Nephron (organoid): ENCODE measurements at regions not wholly inside any gene's neighbourhood (a gene's known extent, or its start where the extent isn't known, plus 50 kb on each side); places are given as distances from the start of the nearest gene placed in this dataset.

Source experiments
- H3K27ac Mint-ChIP-seq, 3 experiments: 2 replicates each; pipeline ENCODE4 v1.8.0; 2020; ENCODE audit warnings: mixed read lengths in 3 of 3, mild to moderate bottlenecking in 2 of 3, moderate library complexity in 1 of 3
- H3K27me3 Mint-ChIP-seq: 2 replicates; pipeline ENCODE4 v1.8.0; 2021; ENCODE audit warnings: low read depth, mild to moderate bottlenecking, moderate library complexity, mixed read lengths
- H3K36me3 Mint-ChIP-seq: 2 replicates; pipeline ENCODE4 v1.8.0; 2020; ENCODE audit warnings: low read depth, mixed read lengths
- H3K4me1 Mint-ChIP-seq: 2 replicates; pipeline ENCODE4 v1.8.0; 2020; ENCODE audit warnings: mixed read lengths
- H3K4me3 Mint-ChIP-seq, 3 experiments: 2 replicates each; pipeline ENCODE4 v1.8.0; 2020; ENCODE audit warnings: mild to moderate bottlenecking in 3 of 3, mixed read lengths in 3 of 3, moderate library complexity in 2 of 3
- H3K9me3 Mint-ChIP-seq: 2 replicates; pipeline ENCODE4 v1.8.0; 2020; ENCODE audit warnings: mixed read lengths
- TF ChIP-seq, protein P1 (sequence below), 3 experiments: fragments of 200-600 bp; sonication (generic); IDR thresholded peaks; one replicate each; pipeline ENCODE4 v1.5.0; 2021; ENCODE audit warnings: antibody characterized with exemption in 3 of 3; ENCODE audit not compliant: unreplicated experiment in 3 of 3

DNA sequence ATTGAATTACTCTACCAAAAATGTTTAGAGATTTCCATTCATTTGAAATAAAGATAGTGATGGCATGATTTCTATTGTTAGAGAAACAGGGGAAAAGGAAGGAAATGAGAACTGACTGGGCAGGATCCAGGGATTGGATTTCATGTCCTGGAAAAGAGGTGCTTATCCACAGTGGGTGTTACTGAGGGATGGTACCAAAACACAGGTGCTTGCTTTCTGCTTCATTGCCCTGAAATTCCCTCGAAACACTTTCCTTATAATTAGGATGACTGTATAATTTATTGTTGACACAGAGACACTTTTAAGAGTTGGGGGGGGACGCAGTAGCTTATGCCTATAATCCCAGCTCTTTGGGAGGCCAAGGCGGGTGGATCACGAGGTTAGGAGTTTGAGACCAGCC lies 185.0 kb upstream of the KCNK2 start:
- no peaks in the 10 kb centered on the region for H3K36me3 Mint-ChIP-seq
- no peak overlapping the region for H3K4me3 Mint-ChIP-seq
- peaks cover 4% of the 10 kb centered on the region for H3K9me3 Mint-ChIP-seq
- TF ChIP-seq, protein P1, sequence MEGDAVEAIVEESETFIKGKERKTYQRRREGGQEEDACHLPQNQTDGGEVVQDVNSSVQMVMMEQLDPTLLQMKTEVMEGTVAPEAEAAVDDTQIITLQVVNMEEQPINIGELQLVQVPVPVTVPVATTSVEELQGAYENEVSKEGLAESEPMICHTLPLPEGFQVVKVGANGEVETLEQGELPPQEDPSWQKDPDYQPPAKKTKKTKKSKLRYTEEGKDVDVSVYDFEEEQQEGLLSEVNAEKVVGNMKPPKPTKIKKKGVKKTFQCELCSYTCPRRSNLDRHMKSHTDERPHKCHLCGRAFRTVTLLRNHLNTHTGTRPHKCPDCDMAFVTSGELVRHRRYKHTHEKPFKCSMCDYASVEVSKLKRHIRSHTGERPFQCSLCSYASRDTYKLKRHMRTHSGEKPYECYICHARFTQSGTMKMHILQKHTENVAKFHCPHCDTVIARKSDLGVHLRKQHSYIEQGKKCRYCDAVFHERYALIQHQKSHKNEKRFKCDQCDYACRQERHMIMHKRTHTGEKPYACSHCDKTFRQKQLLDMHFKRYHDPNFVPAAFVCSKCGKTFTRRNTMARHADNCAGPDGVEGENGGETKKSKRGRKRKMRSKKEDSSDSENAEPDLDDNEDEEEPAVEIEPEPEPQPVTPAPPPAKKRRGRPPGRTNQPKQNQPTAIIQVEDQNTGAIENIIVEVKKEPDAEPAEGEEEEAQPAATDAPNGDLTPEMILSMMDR (IDR thresholded peaks at IDR 0.05; ENCODE audit: unreplicated experiment in 3 of 3): no peak
- H3K27me3 Mint-ChIP-seq: no peaks in the 10 kb centered on the region
- no peaks in the 10 kb centered on the region for H3K4me1 Mint-ChIP-seq
- no peak overlapping the region for H3K27ac Mint-ChIP-seq

DNA sequence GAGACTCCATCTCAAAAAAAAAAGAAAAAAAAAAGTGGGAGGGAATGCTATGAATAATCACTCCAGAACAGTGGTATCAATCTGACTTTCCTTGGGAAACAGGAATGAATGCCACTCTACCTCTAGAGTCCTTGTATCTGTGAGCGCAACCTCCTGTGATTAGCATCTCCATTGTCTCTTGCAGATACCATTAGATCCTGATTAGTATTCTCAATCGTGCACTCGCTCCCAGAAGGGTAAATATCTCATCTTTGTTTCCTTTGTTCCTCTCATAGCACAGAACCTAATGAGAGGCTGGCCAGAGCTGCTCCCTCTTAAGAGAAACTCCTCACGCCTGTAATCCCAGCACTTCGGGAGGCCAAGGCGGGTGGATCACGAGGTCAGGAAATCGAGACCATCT lies 184.4 kb upstream of the KCNK2 start:
- TF ChIP-seq, protein P1 (IDR thresholded peaks at IDR 0.05; ENCODE audit: unreplicated experiment in 3 of 3): no peak
- Mint-ChIP-seq H3K9me3 (no peaks in the 10 kb centered on the region), H3K4me1 (no peaks in the 10 kb centered on the region), H3K27ac (no peak overlapping the region), H3K4me3 (no peak overlapping the region), H3K36me3 (no peaks in the 10 kb centered on the region), H3K27me3 (no peaks in the 10 kb centered on the region)

DNA sequence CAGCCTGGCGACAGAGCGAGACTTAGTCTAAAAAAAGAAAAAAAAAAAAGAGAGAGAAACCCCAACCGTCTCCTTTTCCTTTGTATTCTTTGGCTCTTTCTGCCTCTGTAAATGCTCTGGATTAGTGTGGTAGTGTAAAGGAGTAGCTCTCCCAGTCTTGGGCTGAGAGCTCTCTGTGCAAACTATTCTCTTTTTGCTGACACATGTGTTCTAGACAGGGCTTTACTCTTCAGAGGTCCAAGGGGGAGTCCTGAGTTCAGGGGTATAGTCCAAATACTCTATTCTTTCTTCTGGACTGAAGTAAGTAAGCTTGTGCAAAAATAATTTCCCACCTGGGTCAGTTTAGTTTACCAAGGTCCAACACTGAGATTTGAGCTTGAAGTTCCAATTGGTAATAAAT lies 183.8 kb upstream of the KCNK2 start:
- TF ChIP-seq, protein P1 (IDR thresholded peaks at IDR 0.05; ENCODE audit: unreplicated experiment in 3 of 3): no peak
- H3K4me3 Mint-ChIP-seq: no peak overlapping the region
- H3K9me3 Mint-ChIP-seq: no peaks in the 10 kb centered on the region
- H3K27me3 Mint-ChIP-seq: no peaks in the 10 kb centered on the region
- H3K4me1 Mint-ChIP-seq: no peaks in the 10 kb centered on the region
- no peak overlapping the region for H3K27ac Mint-ChIP-seq
- no peaks in the 10 kb centered on the region for H3K36me3 Mint-ChIP-seq

DNA sequence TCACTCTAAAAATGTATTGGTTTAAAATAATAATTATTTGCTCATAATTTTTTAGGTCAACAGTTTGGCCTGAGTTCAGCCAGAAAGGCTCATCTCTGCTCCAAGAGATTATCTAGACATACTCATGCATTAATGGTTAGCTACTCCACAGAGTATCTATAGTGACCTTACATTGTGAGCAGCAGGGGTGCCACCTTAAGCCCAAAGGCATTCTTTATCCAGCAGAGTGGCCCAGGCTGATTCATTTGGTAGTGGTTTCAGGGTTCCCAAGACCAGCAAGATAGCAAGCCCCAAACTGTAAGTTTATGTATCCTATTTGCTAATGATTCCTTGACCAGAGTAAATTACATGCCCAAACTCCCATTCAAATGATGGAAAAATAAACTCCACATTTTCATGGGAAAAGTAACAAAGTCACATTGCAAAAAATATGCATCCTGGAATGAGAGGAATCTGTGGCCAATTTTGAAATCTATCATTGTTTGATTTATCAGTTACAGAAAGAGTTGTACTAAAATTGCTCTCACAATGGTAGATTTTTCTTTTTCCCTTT lies 182.6 kb upstream of the KCNK2 start:
- no peak overlapping the region for H3K27ac Mint-ChIP-seq
- TF ChIP-seq, protein P1 (IDR thresholded peaks at IDR 0.05; ENCODE audit: unreplicated experiment in 3 of 3): no peak
- no peaks in the 10 kb centered on the region for H3K36me3 Mint-ChIP-seq
- no peak overlapping the region for H3K4me3 Mint-ChIP-seq
- H3K9me3 Mint-ChIP-seq: no peaks in the 10 kb centered on the region
- no peaks in the 10 kb centered on the region for H3K4me1 Mint-ChIP-seq
- no peaks in the 10 kb centered on the region for H3K27me3 Mint-ChIP-seq

DNA sequence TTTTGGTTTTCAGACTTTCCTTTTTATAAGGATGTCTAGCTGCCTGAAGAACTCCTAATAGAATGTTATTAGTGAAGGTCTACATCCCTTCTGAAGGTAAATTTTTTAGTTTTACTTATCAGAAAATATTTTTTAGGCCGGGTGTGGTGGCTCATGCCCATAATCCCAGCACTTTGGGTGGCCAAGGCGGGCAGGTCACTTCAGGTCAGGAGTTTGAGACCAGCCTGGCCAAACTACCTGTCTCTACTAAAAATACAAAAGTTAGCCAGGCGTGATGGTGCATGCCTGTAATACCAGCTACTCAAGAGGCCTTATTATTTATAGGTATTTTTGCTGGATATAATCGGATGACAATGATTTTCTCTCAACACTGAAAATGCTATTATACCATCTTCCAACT lies 181.9 kb upstream of the KCNK2 start:
- H3K4me3 Mint-ChIP-seq: no peak overlapping the region
- H3K27ac Mint-ChIP-seq: no peak overlapping the region
- no peaks in the 10 kb centered on the region for H3K27me3 Mint-ChIP-seq
- H3K36me3 Mint-ChIP-seq: no peaks in the 10 kb centered on the region
- TF ChIP-seq, protein P1 (IDR thresholded peaks at IDR 0.05; ENCODE audit: unreplicated experiment in 3 of 3): no peak
- H3K4me1 Mint-ChIP-seq: no peaks in the 10 kb centered on the region
- no peaks in the 10 kb centered on the region for H3K9me3 Mint-ChIP-seq

DNA sequence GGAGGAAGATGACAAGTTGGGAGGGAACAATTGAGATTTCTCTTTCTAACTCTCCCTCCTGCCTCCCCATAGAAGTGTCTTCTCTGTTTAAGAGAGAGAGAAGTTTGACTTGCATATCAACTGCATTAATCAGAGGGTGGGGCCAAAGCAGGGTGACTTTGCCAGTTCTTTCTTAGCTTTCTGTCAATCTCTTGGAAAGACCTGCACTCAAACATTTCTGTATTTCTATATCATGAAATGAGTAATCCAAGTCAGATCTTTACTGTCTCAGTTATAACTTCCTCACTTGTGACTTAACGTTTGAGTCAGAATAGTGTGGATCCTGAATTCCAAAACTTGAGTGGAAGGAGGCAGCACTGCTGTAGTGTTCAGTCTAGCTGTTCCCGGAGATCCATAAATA lies 180.8 kb upstream of the KCNK2 start:
- TF ChIP-seq, protein P1 (IDR thresholded peaks at IDR 0.05; ENCODE audit: unreplicated experiment in 3 of 3): no peak
- Mint-ChIP-seq H3K4me1 (no peaks in the 10 kb centered on the region), H3K9me3 (no peaks in the 10 kb centered on the region), H3K27ac (no peak overlapping the region), H3K4me3 (no peak overlapping the region), H3K27me3 (no peaks in the 10 kb centered on the region), H3K36me3 (no peaks in the 10 kb centered on the region)
